ENCODE measurements at regions not wholly inside any gene's neighbourhood (a gene's known extent, or its start where the extent isn't known, plus 50 kb on each side); places are given as distances from the start of the nearest gene placed in this dataset.

GRCh38 chr19:28727480-28728159, 485.3 kb downstream of the UQCRFS1 start:
- intact Hi-C loops (cut with DNase I) = no loop called here
- Histone ChIP-seq H3K36me3 (no peaks in the 10 kb centered on the region), H3K4me3 (peak overlapping the region in 6 of 10 donors; percentile 10 to 38 (median 23)), H3K4me1 (peaks cover 0 to 8% (median 0%) of the 10 kb centered on the region in 9 donors), H3K27me3 (peaks cover 11 to 60% (median 36%) of the 10 kb centered on the region in 7 donors), H3K9me3 (no peaks in the 10 kb centered on the region), H3K27ac (no peak overlapping the region)
- 9 to 18% methylated on average over 49 of the region's 49 CpGs for WGBS, 2 donors
- DNase-seq (peak in 1 of 2 donors; percentile 19), ATAC-seq (peak in 1 of 8 donors; percentile 27)
- peak in 5 of 9 donors; percentile 2 to 37 (median 30) for TF ChIP-seq CTCF (IDR thresholded peaks at IDR 0.05)

GRCh38 chr19:28726533-28727479, 486.1 kb downstream of the UQCRFS1 start:
- DNase-seq = no peak
- intact Hi-C loops (cut with DNase I) = no loop called here
- H3K4me3 ChIP-seq = peak overlapping the region in 6 of 10 donors; percentile 10 to 38 (median 23)
- no peak for ATAC-seq
- H3K9me3 ChIP-seq = no peaks in the 10 kb centered on the region
- no peak for TF ChIP-seq CTCF (IDR thresholded peaks at IDR 0.05)
- no peaks in the 10 kb centered on the region for H3K36me3 ChIP-seq
- H3K27me3 ChIP-seq = peaks cover 11 to 60% (median 36%) of the 10 kb centered on the region in 7 donors
- H3K4me1 ChIP-seq = peaks cover 0 to 8% (median 0%) of the 10 kb centered on the region in 9 donors
- H3K27ac ChIP-seq = no peak overlapping the region
- WGBS, 2 donors = 19 to 38% methylated on average over 46 of the region's 46 CpGs

GRCh38 chr19:28718909-28719308, 494.0 kb downstream of the UQCRFS1 start:
- no peak for DNase-seq

More at GRCh38 chr19:28718909-28719308, 494.0 kb downstream of the UQCRFS1 start:
- Histone ChIP-seq H3K9me3 (no peaks in the 10 kb centered on the region), H3K4me3 (no peak overlapping the region), H3K36me3 (no peaks in the 10 kb centered on the region), H3K27ac (no peak overlapping the region), H3K4me1 (no peaks in the 10 kb centered on the region), H3K27me3 (peaks cover 0 to 9% (median 1%) of the 10 kb centered on the region in 7 donors)
- intact Hi-C loops (cut with DNase I) = loop anchor here in 3 of 10 donors (10.0 kb wide), 3 partner anchors 254 to 754 kb away; no protein-coding TSS in a partner anchor
- no peak for ATAC-seq
- TF ChIP-seq CTCF (IDR thresholded peaks at IDR 0.05) = no peak
- WGBS, 2 donors = 88 to 91% methylated on average over 3 of the region's 3 CpGs

Measured in heart right ventricle (tissue), 16 donors.